ENCODE measurements at regions not wholly inside any gene's neighbourhood (a gene's known extent, or its start where the extent isn't known, plus 50 kb on each side); places are given as distances from the start of the nearest gene placed in this dataset.
A peak's percentile ranks its signal among the peaks of the same experiment; 100 is the strongest.

DNA sequence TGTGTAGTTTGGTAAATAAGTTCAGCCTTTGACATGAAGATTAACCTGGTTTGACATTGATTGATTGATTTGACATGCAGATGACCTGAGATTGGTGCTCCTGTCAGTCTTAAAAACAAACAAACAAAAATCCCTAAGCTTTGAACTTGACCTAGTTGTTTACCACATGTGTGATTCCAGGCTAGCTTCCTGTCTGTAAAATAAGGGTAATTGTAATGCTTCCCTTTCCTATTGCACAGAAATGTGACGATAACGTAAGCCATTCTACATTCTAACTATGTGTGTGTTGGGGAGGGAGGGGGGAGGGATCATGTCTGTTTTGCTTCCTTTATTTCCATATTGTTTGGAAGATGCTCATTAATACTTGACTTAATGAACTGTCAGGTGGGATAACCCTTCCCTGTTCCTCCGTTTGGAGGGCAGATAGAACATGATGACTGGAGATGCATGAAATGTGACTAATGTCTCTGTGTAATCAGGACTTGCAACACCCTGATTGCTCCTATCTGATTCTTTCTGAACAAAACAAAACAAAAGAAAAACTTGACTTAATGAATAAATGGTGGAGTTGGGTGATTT, 106.1 kb upstream of the CLMP start:
- no peak overlapping the region for H3K9ac ChIP-seq (ENCODE audit: low read length in 3 of 3)
- H3K4me3 ChIP-seq (ENCODE audit: low read length in 3 of 3), result no peak overlapping the region
- H3K36me3 ChIP-seq (ENCODE audit: control insufficient read depth in 2 of 3, insufficient read depth in 3 of 3, low read length in 3 of 3), result no peaks in the 10 kb centered on the region
- H3K9me3 ChIP-seq (ENCODE audit: control insufficient read depth in 2 of 3, insufficient read depth in 1 of 3, low read length in 3 of 3), result no peaks in the 10 kb centered on the region
- DNase-seq (peak in 1 of 5 donors; percentile 29), FAIRE-seq (no peak)
- no peak overlapping the region for H3K27ac ChIP-seq (ENCODE audit: low read depth in 2 of 2, low read length in 2 of 2)
- no peaks in the 10 kb centered on the region for H3K27me3 ChIP-seq (ENCODE audit: control insufficient read depth, insufficient read depth, low read length)
- intact Hi-C loops (cut with DNase I), result loop anchor here (10.0 kb wide), 1 partner anchor 184 kb away; no protein-coding TSS in a partner anchor
- H3K4me1 ChIP-seq (ENCODE audit: control insufficient read depth in 2 of 3, insufficient read depth in 2 of 3, low read depth in 1 of 3, low read length in 3 of 3), result peaks cover 0 to 8% (median 0%) of the 10 kb centered on the region in 3 donors
- TF ChIP-seq, protein P1, sequence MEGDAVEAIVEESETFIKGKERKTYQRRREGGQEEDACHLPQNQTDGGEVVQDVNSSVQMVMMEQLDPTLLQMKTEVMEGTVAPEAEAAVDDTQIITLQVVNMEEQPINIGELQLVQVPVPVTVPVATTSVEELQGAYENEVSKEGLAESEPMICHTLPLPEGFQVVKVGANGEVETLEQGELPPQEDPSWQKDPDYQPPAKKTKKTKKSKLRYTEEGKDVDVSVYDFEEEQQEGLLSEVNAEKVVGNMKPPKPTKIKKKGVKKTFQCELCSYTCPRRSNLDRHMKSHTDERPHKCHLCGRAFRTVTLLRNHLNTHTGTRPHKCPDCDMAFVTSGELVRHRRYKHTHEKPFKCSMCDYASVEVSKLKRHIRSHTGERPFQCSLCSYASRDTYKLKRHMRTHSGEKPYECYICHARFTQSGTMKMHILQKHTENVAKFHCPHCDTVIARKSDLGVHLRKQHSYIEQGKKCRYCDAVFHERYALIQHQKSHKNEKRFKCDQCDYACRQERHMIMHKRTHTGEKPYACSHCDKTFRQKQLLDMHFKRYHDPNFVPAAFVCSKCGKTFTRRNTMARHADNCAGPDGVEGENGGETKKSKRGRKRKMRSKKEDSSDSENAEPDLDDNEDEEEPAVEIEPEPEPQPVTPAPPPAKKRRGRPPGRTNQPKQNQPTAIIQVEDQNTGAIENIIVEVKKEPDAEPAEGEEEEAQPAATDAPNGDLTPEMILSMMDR (IDR thresholded peaks at IDR 0.05; ENCODE audit: borderline replicate concordance, extremely low read depth, insufficient read depth), result no peak

DNA sequence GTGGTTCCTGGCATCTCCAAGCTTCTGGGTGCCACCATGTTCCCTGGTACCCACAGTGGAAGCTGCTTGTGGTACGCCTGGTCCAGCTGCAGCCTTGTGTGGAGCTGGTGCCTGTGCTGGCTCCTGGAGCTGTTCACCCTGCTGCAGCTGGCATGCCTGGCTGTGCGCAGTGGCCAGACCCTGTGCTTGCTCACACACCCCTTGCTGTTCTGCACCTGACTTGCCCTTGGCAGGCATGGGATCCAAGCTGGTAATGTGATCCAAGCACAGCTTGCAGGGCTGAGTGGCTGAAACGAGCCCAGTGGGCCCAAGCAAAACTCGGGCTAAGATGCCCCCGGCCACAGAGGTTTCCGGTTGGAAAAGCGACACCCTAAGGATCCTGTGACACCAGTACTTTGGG, 104.7 kb upstream of the CLMP start:
- Histone ChIP-seq H3K9ac (ENCODE audit: low read length in 3 of 3) (no peak overlapping the region), H3K4me3 (ENCODE audit: low read length in 3 of 3) (no peak overlapping the region), H3K4me1 (ENCODE audit: control insufficient read depth in 2 of 3, insufficient read depth in 2 of 3, low read depth in 1 of 3, low read length in 3 of 3) (peaks cover 0 to 8% (median 0%) of the 10 kb centered on the region in 3 donors), H3K36me3 (ENCODE audit: control insufficient read depth in 2 of 3, insufficient read depth in 3 of 3, low read length in 3 of 3) (no peaks in the 10 kb centered on the region), H3K9me3 (ENCODE audit: control insufficient read depth in 2 of 3, insufficient read depth in 1 of 3, low read length in 3 of 3) (no peaks in the 10 kb centered on the region), H3K27ac (ENCODE audit: low read depth in 2 of 2, low read length in 2 of 2) (no peak overlapping the region), H3K27me3 (ENCODE audit: control insufficient read depth, insufficient read depth, low read length) (no peaks in the 10 kb centered on the region)
- TF ChIP-seq, protein P1 (IDR thresholded peaks at IDR 0.05; ENCODE audit: borderline replicate concordance, extremely low read depth, insufficient read depth), result no peak
- DNase-seq (no peak), FAIRE-seq (no peak)
- intact Hi-C loops (cut with DNase I), result loop anchor here (10.0 kb wide), 1 partner anchor 185 kb away; no protein-coding TSS in a partner anchor

- TF ChIP-seq, protein P1 (IDR thresholded peaks at IDR 0.05; ENCODE audit: borderline replicate concordance, extremely low read depth, insufficient read depth), result no peak
- H3K27ac ChIP-seq (ENCODE audit: low read depth in 2 of 2, low read length in 2 of 2), result no peak overlapping the region
- FAIRE-seq (no peak), DNase-seq (no peak)
- no peak overlapping the region for H3K9ac ChIP-seq (ENCODE audit: low read length in 3 of 3)
- H3K27me3 ChIP-seq (ENCODE audit: control insufficient read depth, insufficient read depth, low read length), result no peaks in the 10 kb centered on the region
- no peaks in the 10 kb centered on the region for H3K36me3 ChIP-seq (ENCODE audit: control insufficient read depth in 2 of 3, insufficient read depth in 3 of 3, low read length in 3 of 3)
- no peak overlapping the region for H3K4me3 ChIP-seq (ENCODE audit: low read length in 3 of 3)
- intact Hi-C loops (cut with DNase I), result no loop called here
- H3K9me3 ChIP-seq (ENCODE audit: control insufficient read depth in 2 of 3, insufficient read depth in 1 of 3, low read length in 3 of 3), result no peaks in the 10 kb centered on the region
- peaks cover 0 to 8% (median 0%) of the 10 kb centered on the region in 3 donors for H3K4me1 ChIP-seq (ENCODE audit: control insufficient read depth in 2 of 3, insufficient read depth in 2 of 3, low read depth in 1 of 3, low read length in 3 of 3)
These were observed 103.7 kb upstream of the CLMP start for GRCh38 chr11:123298488-123299447.
